ENCODE measurements at regions not wholly inside any gene's neighbourhood (a gene's known extent, or its start where the extent isn't known, plus 50 kb on each side); places are given as distances from the start of the nearest gene placed in this dataset.

DNA sequence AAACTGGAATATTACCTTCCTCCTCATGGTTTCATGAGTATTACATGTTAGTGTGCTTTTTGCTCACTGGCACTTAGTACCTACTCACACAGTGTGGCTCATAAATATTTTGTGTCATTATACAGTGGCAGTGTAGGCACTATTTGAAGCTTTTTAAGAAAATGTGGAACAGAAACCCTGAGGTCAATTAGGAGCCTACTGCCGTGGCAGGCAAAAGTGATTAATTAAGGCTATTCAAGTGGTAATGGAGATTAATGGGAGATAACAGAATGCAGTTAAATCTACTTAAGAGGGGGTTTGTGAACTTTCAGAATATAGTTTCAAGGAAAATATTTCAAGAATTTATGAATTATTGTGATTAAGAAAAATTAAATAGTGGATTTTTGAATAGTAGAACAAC, 277.6 kb downstream of the HGF start:
- DNase-seq (no peak), ATAC-seq (no peak)
- no peak overlapping the region for H3K4me3 ChIP-seq
- no peak overlapping the region for H3K27ac ChIP-seq
- no peaks in the 10 kb centered on the region for H3K9me3 ChIP-seq
- no peaks in the 10 kb centered on the region for H3K27me3 ChIP-seq
- H3K36me3 ChIP-seq = no peaks in the 10 kb centered on the region
- no peaks in the 10 kb centered on the region for H3K4me1 ChIP-seq
- intact Hi-C loops (cut with DNase I) = loop anchor here in 4 of 10 donors (10.0 kb wide), 4 partner anchors 63 to 1233 kb away; partner anchors contain the start of gene HGF (in 1 of the 4)
- TF ChIP-seq, protein P1, sequence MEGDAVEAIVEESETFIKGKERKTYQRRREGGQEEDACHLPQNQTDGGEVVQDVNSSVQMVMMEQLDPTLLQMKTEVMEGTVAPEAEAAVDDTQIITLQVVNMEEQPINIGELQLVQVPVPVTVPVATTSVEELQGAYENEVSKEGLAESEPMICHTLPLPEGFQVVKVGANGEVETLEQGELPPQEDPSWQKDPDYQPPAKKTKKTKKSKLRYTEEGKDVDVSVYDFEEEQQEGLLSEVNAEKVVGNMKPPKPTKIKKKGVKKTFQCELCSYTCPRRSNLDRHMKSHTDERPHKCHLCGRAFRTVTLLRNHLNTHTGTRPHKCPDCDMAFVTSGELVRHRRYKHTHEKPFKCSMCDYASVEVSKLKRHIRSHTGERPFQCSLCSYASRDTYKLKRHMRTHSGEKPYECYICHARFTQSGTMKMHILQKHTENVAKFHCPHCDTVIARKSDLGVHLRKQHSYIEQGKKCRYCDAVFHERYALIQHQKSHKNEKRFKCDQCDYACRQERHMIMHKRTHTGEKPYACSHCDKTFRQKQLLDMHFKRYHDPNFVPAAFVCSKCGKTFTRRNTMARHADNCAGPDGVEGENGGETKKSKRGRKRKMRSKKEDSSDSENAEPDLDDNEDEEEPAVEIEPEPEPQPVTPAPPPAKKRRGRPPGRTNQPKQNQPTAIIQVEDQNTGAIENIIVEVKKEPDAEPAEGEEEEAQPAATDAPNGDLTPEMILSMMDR (IDR thresholded peaks at IDR 0.05) = no peak
- 43 to 85% methylated on average over 1 of the region's 1 CpG for WGBS, 2 donors

DNA sequence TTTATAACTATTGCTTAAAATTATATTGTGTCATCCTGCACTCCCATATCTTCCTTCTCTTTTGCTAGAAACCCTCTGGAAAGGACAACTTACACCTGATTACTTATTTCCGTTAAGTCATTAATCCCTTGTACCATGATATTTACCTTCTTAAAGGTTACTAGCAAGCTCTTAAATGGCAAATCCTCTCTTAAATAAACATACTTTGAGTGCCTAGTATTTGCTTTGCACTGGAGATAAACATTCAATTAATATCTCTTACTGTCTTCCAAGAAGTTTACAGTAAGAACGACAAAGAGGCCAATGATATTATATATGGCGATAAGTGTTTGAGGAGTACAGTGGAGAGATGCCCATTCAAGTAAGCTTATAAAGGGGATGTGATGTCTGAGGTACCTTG, 278.3 kb downstream of the HGF start:
- no peak overlapping the region for H3K27ac ChIP-seq
- no peaks in the 10 kb centered on the region for H3K36me3 ChIP-seq
- H3K27me3 ChIP-seq = no peaks in the 10 kb centered on the region
- no peaks in the 10 kb centered on the region for H3K9me3 ChIP-seq
- TF ChIP-seq, protein P1 (IDR thresholded peaks at IDR 0.05) = no peak
- H3K4me3 ChIP-seq = no peak overlapping the region
- 91 to 92% methylated on average over 3 of the region's 3 CpGs for WGBS, 2 donors
- H3K4me1 ChIP-seq = no peaks in the 10 kb centered on the region
- ATAC-seq (no peak), DNase-seq (no peak)
- intact Hi-C loops (cut with DNase I) = loop anchor here in 4 of 10 donors (10.0 kb wide), 4 partner anchors 63 to 1233 kb away; partner anchors contain the start of gene HGF (in 1 of the 4)

DNA sequence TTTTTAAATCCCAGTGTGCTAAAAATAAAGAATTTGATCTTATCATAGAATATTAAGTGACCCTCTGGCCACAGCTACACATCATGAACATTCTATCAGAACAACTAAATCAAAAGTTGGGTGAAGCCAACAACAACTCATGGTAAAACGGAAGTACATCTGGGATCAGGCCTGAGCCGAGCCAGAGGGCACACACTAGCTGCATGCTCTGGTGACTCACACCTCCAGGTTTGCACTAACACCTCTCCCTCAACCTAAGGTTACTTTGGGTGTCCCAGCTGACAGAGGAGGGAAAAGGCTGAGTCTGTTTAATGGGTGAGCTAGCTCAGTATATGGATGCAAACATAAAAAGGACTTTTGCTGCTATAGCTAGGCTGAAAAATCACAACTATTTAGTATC, 281.6 kb downstream of the HGF start:
- H3K9me3 ChIP-seq = no peaks in the 10 kb centered on the region
- no peak for ATAC-seq
- WGBS, 2 donors = 88 to 92% methylated on average over 2 of the region's 2 CpGs
- TF ChIP-seq, protein P1 (IDR thresholded peaks at IDR 0.05) = no peak
- peaks cover 0 to 14% (median 4%) of the 10 kb centered on the region in 9 donors for H3K4me1 ChIP-seq
- no peaks in the 10 kb centered on the region for H3K27me3 ChIP-seq
- intact Hi-C loops (cut with DNase I) = loop anchor here in 4 of 10 donors (10.0 kb wide), 4 partner anchors 527 to 1237 kb away; no protein-coding TSS in a partner anchor
- H3K4me3 ChIP-seq = no peak overlapping the region
- no peaks in the 10 kb centered on the region for H3K36me3 ChIP-seq
- no peak for DNase-seq
- H3K27ac ChIP-seq = no peak overlapping the region

DNA sequence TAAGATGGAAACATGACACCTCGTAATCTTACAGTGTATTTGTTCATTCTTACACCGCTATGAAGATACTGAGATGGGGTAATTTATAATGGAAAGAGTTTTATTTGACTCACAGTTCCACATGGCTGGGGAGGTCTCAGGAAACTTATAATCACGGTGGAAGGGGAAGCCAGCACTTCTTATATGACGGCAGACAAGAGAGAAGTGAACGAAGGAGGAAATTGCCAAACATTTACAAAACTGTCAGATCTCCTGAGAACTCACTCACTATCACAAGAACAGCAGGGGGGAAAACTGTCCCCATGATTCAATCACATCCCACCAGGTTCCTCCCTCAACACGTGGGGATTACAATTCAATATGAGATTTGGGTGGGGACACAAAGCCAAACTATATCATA, 282.3 kb downstream of the HGF start:
- TF ChIP-seq, protein P1 (IDR thresholded peaks at IDR 0.05) = no peak
- ATAC-seq (no peak), DNase-seq (no peak)
- peaks cover 0 to 20% (median 5%) of the 10 kb centered on the region in 9 donors for H3K4me1 ChIP-seq
- H3K9me3 ChIP-seq = no peaks in the 10 kb centered on the region
- H3K4me3 ChIP-seq = no peak overlapping the region
- H3K27me3 ChIP-seq = no peaks in the 10 kb centered on the region
- 73 to 78% methylated on average over 6 of the region's 6 CpGs for WGBS, 2 donors
- H3K36me3 ChIP-seq = no peaks in the 10 kb centered on the region
- intact Hi-C loops (cut with DNase I) = loop anchor here in 4 of 10 donors (10.0 kb wide), 4 partner anchors 527 to 1237 kb away; no protein-coding TSS in a partner anchor
- H3K27ac ChIP-seq = no peak overlapping the region

Data from heart right ventricle (tissue), 16 donors.